GM21723 (cell line): ENCODE measurements at regions not wholly inside any gene's neighbourhood (a gene's known extent, or its start where the extent isn't known, plus 50 kb on each side); places are given as distances from the start of the nearest gene placed in this dataset.
"Not testable (repeated sequence)": the region's sequence is repeated elsewhere in the genome, so short reads cannot be mapped to it uniquely, and the experiment has no call there.

ENCODE experiments used
- ATAC-seq: cut with Tn5 transposase; IDR thresholded peaks from one replicate; pipeline ENCODE4 v1.9.1; 2021; ENCODE audit warnings: mild to moderate bottlenecking, moderate library complexity; ENCODE audit not compliant: unreplicated experiment

DNA sequence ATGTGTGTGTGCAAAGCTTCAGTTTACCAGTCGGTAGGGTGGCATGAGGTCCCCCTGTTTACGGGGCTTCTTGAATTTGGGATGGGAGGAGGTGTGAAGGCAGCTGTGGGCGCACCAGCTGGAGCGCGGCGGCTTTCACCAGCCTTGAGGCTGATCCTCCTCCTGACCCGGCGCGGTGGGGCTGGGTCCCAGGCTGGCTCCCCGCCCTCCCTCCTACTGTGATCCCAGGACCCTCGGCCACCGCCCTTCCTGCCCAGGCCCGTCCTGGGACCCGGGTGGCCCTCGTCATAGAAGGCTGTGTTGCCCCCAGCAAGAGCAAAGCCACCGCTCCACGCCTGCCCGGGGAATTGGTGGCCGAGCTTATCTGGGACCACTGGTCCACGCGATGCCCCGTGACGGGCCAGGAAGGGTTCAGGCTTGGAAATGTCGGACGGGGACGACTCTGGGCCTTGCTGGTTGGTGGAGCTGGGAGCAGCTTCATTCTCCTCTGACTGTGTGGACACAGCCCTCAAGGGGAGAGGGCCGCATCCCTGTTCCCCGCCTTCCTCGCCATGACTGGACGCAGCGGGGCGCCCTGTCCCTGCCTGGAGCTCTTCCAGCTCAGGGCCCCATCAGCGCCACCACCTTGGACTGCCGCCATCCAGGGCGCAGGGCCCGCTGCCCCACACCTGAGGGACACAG, 271.1 kb upstream of the IRX1 start:
- no peak for ATAC-seq

- ATAC-seq, result not testable (repeated sequence)
Measured at GRCh38 chr5:3323966-3324365, 271.7 kb upstream of the IRX1 start.

GRCh38 chr5:3323144-3323543, 272.5 kb upstream of the IRX1 start:
- ATAC-seq, result no peak

- no peak for ATAC-seq
Measured at GRCh38 chr5:3322642-3323041, 273.0 kb upstream of the IRX1 start.

GRCh38 chr5:3321923-3322322, 273.7 kb upstream of the IRX1 start:
- no peak for ATAC-seq

DNA sequence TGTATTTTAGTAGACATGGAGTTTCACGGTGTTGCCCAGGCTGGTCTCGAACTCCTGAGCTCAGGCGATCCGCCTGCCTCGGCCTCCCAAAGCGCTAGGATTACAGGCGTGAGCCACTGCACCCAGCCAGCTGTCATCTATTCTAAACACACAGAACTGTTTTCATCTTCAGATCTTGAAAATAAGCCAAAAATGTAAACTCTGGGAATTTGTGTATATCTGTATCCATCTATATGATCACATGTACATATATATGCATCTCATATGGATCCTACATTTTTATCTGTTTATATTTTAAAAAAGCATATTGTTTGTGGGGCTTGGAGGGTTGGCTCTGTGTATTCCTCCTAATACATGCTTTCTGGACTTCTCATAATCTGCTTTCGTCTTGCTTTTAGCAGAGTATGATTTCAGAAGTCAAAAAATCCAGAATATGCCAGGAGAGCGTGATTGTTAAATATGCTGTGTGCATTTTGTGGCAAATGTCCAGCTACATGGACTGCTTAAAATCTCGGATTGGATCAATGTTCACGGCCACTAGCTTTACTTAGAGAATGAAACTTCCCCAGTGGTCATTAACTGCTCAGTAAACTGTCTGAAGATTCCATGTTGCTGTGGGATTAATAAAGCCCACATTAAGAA, 274.4 kb upstream of the IRX1 start:
- ATAC-seq, result no peak

GRCh38 chr5:3320317-3320875, 275.2 kb upstream of the IRX1 start:
- ATAC-seq, result no peak

GRCh38 chr5:3317051-3317795, 278.4 kb upstream of the IRX1 start:
- ATAC-seq, result no peak

DNA sequence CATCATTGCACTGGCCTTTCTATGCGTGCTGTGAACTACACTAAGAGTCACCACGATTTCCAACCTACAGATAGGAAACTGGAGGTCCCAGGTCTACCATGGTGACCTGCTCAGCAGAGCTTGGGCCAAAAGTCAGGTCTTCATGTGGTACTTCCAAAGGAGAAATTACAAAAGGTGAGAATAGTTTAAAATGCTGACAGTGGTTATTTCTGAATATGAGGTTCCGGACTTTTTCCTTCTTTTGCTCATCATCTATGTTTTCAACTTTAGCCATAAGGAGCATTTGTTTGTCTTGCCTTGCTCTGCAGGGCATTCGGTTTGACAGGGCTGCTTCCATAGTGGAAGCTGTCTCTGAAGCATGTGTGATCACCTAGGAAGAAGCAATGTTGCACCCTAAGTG, 282.1 kb upstream of the IRX1 start:
- no peak for ATAC-seq

DNA sequence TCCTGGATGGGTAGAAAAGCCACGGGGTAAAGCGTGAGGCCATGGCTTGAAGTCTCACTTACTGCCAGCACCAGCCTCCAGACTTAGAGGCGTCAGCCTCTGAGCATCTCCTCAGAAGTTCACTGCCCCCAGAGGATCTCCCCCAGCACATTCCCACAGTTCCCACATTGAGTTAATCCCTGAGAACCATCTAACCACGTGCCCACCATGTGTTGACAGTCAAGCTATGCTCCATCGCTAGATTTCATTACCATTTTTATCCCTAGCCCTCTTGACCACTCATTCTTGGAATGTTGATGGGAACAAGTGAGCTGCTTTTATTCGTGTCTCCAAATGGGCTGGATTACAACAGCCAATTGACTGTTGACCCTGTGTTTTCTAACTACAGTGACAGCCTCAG, 283.3 kb upstream of the IRX1 start:
- no peak for ATAC-seq

DNA sequence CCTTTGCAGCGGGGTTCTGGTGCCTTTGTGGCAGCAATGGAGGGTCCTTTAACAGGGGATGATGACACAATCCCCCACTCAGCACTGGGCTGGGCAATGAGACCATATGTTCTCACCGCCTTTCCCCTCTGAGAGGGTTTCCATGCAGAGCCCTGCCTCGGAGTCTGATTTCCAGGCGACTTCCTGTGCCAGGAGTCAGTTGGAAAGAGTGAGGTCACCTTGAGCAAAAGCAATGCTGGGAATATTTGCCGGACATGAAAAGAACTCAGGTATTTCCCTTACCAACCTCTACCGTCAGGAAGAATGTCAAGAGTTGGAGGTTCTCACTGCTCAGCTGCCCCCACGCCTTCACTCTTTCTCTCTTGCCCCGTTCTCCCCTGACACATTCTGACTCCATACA, 284.2 kb upstream of the IRX1 start:
- no peak for ATAC-seq

GRCh38 chr5:3310541-3311261, 284.9 kb upstream of the IRX1 start:
- no peak for ATAC-seq

- ATAC-seq, result no peak
Measured at GRCh38 chr5:3309538-3309937, 286.1 kb upstream of the IRX1 start.

DNA sequence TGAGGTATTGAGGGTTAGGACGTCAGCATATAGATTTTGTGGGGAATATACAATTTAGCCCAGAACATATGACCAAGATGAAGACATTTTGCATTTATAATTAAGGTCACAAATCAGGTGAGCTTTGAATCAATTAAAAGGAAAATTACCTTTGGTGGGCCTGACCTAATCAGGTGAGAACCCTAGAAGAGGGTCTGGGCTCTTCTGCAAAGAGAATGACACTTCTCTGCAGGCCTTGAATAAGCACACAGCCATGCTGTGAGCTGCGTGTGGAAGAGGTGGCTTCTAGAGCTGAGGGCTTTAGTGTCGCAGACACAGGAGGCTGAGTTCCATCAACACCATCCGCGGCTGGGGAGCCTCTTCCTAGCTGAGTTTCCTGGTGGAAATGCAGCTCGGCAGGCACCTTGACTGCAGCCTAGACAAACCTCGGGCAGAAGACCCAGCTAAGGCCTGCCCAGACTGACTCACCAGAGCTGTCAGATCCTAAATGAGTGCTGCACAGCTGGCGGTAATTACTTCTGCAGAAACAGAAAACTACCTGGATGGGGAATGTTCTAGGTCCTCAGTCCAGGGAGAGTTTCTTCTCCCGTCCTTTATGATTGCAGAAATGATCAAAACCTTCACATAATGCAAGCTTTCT, 287.5 kb upstream of the IRX1 start:
- ATAC-seq, result no peak

GRCh38 chr5:3305432-3305831, 290.2 kb upstream of the IRX1 start:
- no peak for ATAC-seq

DNA sequence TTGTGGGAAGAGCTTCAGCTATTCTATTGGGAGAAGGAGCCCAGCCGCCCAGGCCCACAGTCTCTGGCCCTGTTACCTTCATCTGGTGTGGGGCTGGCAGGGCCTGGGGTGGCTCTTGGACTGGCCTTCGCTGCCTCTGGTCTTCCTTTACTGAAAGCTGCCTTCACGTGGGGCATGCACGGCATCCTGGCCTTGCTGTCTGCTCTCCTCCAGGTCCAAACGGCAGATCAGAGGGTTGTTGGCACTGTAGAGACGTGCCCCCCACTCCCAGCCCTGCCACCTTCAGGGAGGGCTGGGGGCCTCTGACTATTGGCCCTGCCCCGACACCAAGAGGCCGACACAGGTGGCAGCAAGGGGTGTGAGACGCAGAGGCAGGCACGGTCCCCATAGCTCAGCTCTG, 291.3 kb upstream of the IRX1 start:
- no peak for ATAC-seq

DNA sequence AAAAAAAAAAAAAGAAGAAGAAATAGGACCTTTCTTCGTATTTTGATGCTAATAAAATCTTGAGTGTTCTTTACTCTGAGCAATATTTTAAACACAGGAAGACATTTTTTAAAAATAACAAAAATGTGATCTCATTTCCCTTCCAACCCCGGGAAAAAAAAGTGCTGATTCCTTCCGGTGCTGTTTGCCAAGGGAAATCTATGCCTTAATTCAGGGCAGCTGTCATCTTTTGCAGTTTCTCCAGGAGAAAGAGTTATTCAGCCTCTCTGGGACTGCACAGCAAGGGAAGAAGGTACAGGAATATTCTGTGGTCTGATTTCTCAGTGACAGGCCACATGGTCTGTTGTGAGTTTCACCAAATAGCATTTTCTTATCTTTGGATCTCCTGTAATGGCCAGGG, 291.9 kb upstream of the IRX1 start:
- ATAC-seq, result no peak

DNA sequence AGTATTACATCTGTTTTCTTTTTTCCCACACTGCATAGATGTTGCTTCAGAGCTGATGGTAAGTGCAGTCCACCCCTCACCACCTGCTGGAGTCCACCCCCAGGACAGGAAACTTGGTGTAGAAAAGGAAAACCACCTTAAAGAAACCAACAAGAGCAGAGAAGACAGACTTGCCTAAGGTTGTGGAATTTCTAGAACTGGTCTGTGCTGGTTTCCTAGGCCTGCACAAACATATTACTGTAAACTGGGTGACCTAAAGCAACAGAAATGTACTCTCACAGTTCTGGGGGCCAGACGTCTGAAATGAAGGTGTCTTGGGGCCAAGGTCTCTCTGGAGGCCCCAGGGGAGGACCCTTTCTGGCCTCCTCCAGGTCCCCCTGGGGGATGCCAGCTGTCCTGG, 293.4 kb upstream of the IRX1 start:
- no peak for ATAC-seq

DNA sequence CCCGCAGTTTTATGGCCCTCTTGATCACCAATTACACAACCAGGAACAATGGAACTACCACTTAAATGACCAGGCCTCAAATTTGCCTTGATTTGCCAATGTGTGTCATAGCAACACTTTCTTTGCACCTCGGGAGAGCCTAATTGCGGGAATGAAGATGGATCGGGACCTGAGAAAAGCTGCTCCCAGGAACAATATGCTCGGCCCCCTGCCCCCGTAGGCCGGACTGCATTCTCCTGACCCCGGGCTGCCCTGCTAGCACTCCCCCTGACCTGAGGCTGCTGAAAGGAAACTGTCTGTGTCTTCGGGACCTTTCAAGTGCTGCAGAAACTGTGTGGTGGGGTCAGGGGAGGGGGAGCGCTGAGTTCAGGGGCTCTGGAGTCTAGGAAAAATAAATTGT, 294.3 kb upstream of the IRX1 start:
- ATAC-seq, result no peak

DNA sequence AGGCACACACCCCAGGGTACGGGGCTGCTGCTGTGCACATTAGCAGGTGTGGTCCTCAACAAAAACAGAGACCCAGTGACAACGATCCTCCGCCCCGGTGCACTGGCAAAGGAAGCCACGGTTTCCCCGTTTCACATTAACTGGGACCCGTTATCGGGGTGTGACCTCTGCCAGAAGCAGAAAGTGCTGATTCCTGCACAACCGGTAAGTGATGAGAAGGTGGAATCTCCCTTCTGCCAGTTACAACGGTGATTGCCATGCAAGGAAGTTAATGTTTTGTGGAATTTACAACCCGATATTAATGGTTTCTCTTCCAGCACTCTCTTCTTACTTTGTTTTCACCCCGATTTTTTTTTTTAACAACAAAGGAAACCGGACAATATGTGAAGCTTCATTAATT, 294.9 kb upstream of the IRX1 start:
- no peak for ATAC-seq

DNA sequence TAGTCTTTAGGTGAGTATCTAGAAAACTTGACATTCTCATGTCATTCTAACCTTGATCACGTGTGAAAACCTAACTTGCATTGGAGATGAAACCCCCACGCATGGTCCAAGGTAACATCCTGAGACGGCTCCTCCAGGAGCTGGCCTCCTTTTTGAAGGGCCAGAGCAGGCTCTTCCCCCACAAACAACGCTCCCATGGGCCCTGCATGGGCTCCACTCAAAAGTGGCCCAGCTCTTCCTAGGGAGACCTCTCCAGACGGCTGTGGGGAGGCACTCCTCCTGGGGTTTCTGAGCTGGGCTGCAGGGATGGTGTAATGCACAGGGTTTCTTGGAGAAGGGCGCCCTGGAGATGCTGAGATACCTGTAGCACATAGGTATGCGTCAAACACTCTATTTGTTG, 296.2 kb upstream of the IRX1 start:
- ATAC-seq, result no peak
